Loucy (cell line): ENCODE measurements at regions not wholly inside any gene's neighbourhood (a gene's known extent, or its start where the extent isn't known, plus 50 kb on each side); places are given as distances from the start of the nearest gene placed in this dataset.

ENCODE experiments used
- H2AFZ ChIP-seq: fragments of 200-600 bp; sonication (generic); 2 replicates; pipeline ENCODE4 v1.6.0; 2016; ENCODE audit warnings: antibody characterized with exemption, mild to moderate bottlenecking, low read length, moderate library complexity
- H3F3A ChIP-seq: fragments of 200-600 bp; 2 replicates; pipeline ENCODE4 v1.6.0; 2016; ENCODE audit warnings: antibody characterized with exemption, low read depth, mild to moderate bottlenecking
- H3K27me3 ChIP-seq: fragments of 200-600 bp; sonication (generic); 2 replicates; pipeline ENCODE4 v1.6.1; 2014; ENCODE audit warnings: low read length, mild to moderate bottlenecking; ENCODE audit not compliant: insufficient read depth, poor library complexity, severe bottlenecking
- H3K36me3 ChIP-seq: fragments of 200-600 bp; sonication (generic); 2 replicates; pipeline ENCODE4 v1.6.1; 2016; ENCODE audit warnings: low read length; ENCODE audit not compliant: insufficient read depth
- H3K4me1 ChIP-seq: fragments of 200-600 bp; sonication (generic); 2 replicates; pipeline ENCODE4 v1.5.1; 2014; ENCODE audit warnings: low read length, mild to moderate bottlenecking; ENCODE audit not compliant: insufficient read depth, poor library complexity, severe bottlenecking
- H3K4me2 ChIP-seq: fragments of 200-600 bp; sonication (generic); 2 replicates; pipeline ENCODE4 v1.6.0; 2014; ENCODE audit warnings: antibody characterized with exemption, low read length, low read depth, mild to moderate bottlenecking; ENCODE audit not compliant: poor library complexity, severe bottlenecking
- H3K4me3 ChIP-seq: fragments of 200-600 bp; sonication (generic); 2 replicates; pipeline ENCODE4 v1.5.1; 2014; ENCODE audit warnings: low read length, mild to moderate bottlenecking, mixed read lengths; ENCODE audit not compliant: poor library complexity, severe bottlenecking
- H3K79me2 ChIP-seq: fragments of 200-600 bp; sonication (generic); 2 replicates; pipeline ENCODE4 v1.6.1; 2014; ENCODE audit warnings: low read length; ENCODE audit not compliant: insufficient read depth
- H3K9ac ChIP-seq: fragments of 200-600 bp; sonication (generic); 2 replicates; pipeline ENCODE4 v1.6.0; 2014; ENCODE audit warnings: mild to moderate bottlenecking, low read depth, low read length, moderate library complexity; ENCODE audit not compliant: poor library complexity, severe bottlenecking
- H3K9me2 ChIP-seq: fragments of 200-600 bp; sonication (generic); replicated peaks from 2 replicates; pipeline ENCODE4 v1.6.1; 2016; ENCODE audit warnings: low read depth, low read length, mixed read lengths
- H3K9me3 ChIP-seq: fragments of 200-600 bp; sonication (generic); 2 replicates; pipeline ENCODE4 v1.6.1; 2014; ENCODE audit warnings: mild to moderate bottlenecking, antibody characterized with exemption, low read length, low read depth; ENCODE audit not compliant: insufficient read depth
- H4K20me1 ChIP-seq: fragments of 200-600 bp; sonication (generic); 2 replicates; pipeline ENCODE4 v1.6.0; 2014; ENCODE audit warnings: antibody characterized with exemption, low read length, mild to moderate bottlenecking; ENCODE audit not compliant: insufficient read depth, poor library complexity, severe bottlenecking
- CTCF ChIP-seq: fragments of 200-600 bp; sonication (generic); conservative IDR thresholded peaks from 2 replicates; pipeline ENCODE4 v1.5.1; 2014; ENCODE audit warnings: mild to moderate bottlenecking, antibody characterized with exemption, low read length
- EZH2phosphoT487 ChIP-seq: fragments of 200-600 bp; IDR thresholded peaks from 2 replicates; pipeline ENCODE4 v1.6.1; 2018; ENCODE audit warnings: antibody characterized with exemption, mild to moderate bottlenecking, moderate library complexity, borderline replicate concordance

DNA sequence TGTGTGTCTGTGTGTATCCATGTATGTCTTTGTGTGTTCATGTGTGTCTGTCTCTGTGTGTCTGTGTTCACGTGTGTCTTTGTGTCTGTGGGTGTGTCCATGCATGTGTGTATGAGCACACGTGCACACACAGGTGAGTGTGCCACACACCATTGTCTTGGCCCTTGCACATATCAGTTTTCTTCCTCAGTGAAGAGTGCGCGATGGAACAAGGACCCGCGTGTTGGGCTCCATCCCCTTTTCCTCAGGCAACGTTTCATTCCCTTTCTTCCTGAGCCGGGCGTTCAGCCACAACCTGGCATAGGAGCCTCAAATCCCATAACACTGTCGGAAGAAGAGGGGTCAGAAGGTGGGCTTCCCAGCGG is 74.3 kb downstream of the PTGR3 start:
- Histone ChIP-seq H4K20me1 (no peaks in the 10 kb centered on the region), H3K79me2 (no peaks in the 10 kb centered on the region), H3K27me3 (no peaks in the 10 kb centered on the region)

GRCh38 chr18:75133721-75134610 is 75.0 kb downstream of the PTGR3 start:
- no peak overlapping the region for H2AFZ ChIP-seq
- H3K4me3 ChIP-seq: no peak overlapping the region
- no peaks in the 10 kb centered on the region for H4K20me1 ChIP-seq
- H3K9me2 ChIP-seq: no peaks in the 10 kb centered on the region
- no peaks in the 10 kb centered on the region for H3K27me3 ChIP-seq
- H3K9ac ChIP-seq: no peak overlapping the region
- H3K4me2 ChIP-seq: no peak overlapping the region
- H3K9me3 ChIP-seq: no peaks in the 10 kb centered on the region
- H3K79me2 ChIP-seq: no peaks in the 10 kb centered on the region
- peaks cover 10% of the 10 kb centered on the region for H3K4me1 ChIP-seq
- TF ChIP-seq CTCF (no peak), EZH2phosphoT487 (no peak)
- no peaks in the 10 kb centered on the region for H3K36me3 ChIP-seq
- H3F3A ChIP-seq: no peaks in the 10 kb centered on the region

More for the DNA sequence above, 74.3 kb downstream of the PTGR3 start:
- no peak overlapping the region for H3K4me3 ChIP-seq
- H3K9me3 ChIP-seq: no peaks in the 10 kb centered on the region
- H3K9ac ChIP-seq: no peak overlapping the region
- H2AFZ ChIP-seq: no peak overlapping the region
- peaks cover 10% of the 10 kb centered on the region for H3K4me1 ChIP-seq
- H3K4me2 ChIP-seq: no peak overlapping the region
- no peaks in the 10 kb centered on the region for H3K9me2 ChIP-seq
- no peaks in the 10 kb centered on the region for H3F3A ChIP-seq
- TF ChIP-seq EZH2phosphoT487 (no peak), CTCF (no peak)
- H3K36me3 ChIP-seq: no peaks in the 10 kb centered on the region

DNA sequence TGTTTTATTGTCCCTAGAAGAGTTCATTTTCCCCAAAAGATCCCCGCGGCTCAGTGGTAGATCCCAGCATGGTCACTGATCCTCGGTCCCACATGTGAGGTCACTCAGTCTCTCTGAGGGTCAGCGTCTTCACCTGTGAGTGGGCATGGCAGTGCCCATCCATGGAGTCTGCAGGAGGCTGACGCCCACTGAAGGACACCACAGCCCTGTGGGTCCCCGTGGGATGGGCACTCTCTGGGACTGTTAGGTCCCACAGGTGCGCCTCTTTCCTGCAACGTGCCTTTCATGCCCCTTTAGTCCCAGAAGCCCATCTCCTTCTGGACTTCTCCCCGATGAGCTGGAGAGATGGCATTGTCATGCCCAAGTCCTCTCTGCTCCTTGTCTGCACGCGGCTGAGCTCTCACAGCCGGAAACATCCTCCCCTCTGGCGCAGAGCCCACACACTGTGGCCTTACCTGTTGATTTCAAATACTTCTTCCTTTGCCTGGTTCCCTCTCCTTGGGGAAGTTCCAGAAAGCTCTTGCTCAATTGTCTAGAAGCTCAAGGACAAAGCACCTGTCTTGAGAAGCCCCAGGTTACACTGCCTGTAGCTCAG is 75.9 kb downstream of the PTGR3 start:
- no peaks in the 10 kb centered on the region for H3K9me3 ChIP-seq
- no peak overlapping the region for H3K9ac ChIP-seq
- H3K4me3 ChIP-seq: no peak overlapping the region
- H3K4me2 ChIP-seq: no peak overlapping the region
- H3K27me3 ChIP-seq: no peaks in the 10 kb centered on the region
- no peaks in the 10 kb centered on the region for H3K79me2 ChIP-seq
- no peaks in the 10 kb centered on the region for H3F3A ChIP-seq
- no peaks in the 10 kb centered on the region for H4K20me1 ChIP-seq
- H3K4me1 ChIP-seq: peaks cover 10% of the 10 kb centered on the region
- TF ChIP-seq CTCF: no peak
- no peak for TF ChIP-seq EZH2phosphoT487
- H2AFZ ChIP-seq: no peak overlapping the region; the same call in 1 of the 2 replicates
- no peaks in the 10 kb centered on the region for H3K36me3 ChIP-seq
- no peaks in the 10 kb centered on the region for H3K9me2 ChIP-seq
